ENCODE measurements at regions not wholly inside any gene's neighbourhood (a gene's known extent, or its start where the extent isn't known, plus 50 kb on each side); places are given as distances from the start of the nearest gene placed in this dataset.
A peak's percentile ranks its signal among the peaks of the same experiment; 100 is the strongest.

GRCh38 chr7:131883769-131884168 is 327.3 kb upstream of the PODXL start:
- DNase-seq (ENCODE audit: low spot score) (no peak), ATAC-seq (no peak)
- intact Hi-C loops (cut with DNase I) = no loop called here

- ATAC-seq = no peak
- intact Hi-C loops (cut with DNase I) = no loop called here
- no peak for DNase-seq (ENCODE audit: low spot score)
These were observed 326.8 kb upstream of the PODXL start for GRCh38 chr7:131883196-131883595.

- no peak for DNase-seq (ENCODE audit: low spot score)
These were observed 325.9 kb upstream of the PODXL start for GRCh38 chr7:131882321-131882720.

GRCh38 chr7:131880078-131880477 is 323.6 kb upstream of the PODXL start:
- intact Hi-C loops (cut with DNase I) = no loop called here
- ATAC-seq (no peak), DNase-seq (ENCODE audit: low spot score) (no peak)

More at GRCh38 chr7:131882321-131882720, 325.9 kb upstream of the PODXL start:
- intact Hi-C loops (cut with DNase I) = no loop called here
- no peak for ATAC-seq

- DNase-seq (ENCODE audit: low spot score) (no peak), ATAC-seq (no peak)
- intact Hi-C loops (cut with DNase I) = no loop called here
These were observed 323.0 kb upstream of the PODXL start for GRCh38 chr7:131879424-131879823.

GRCh38 chr7:131878777-131879176 is 322.3 kb upstream of the PODXL start:
- DNase-seq (ENCODE audit: low spot score) (no peak), ATAC-seq (no peak)
- intact Hi-C loops (cut with DNase I) = no loop called here

- ATAC-seq (no peak), DNase-seq (ENCODE audit: low spot score) (no peak)
- intact Hi-C loops (cut with DNase I) = no loop called here
These were observed 317.2 kb upstream of the PODXL start for GRCh38 chr7:131873581-131873980.

- intact Hi-C loops (cut with DNase I) = no loop called here
- no peak for ATAC-seq
- DNase-seq (ENCODE audit: low spot score) = no peak
These were observed 313.6 kb upstream of the PODXL start for GRCh38 chr7:131869986-131870385.

GRCh38 chr7:131869169-131869844 is 312.9 kb upstream of the PODXL start:
- intact Hi-C loops (cut with DNase I) = no loop called here

GRCh38 chr7:131867461-131867860 is 311.0 kb upstream of the PODXL start:
- DNase-seq (ENCODE audit: low spot score) (no peak), ATAC-seq (no peak)
- intact Hi-C loops (cut with DNase I) = no loop called here

More at GRCh38 chr7:131869169-131869844, 312.9 kb upstream of the PODXL start:
- ATAC-seq = no peak
- DNase-seq (ENCODE audit: low spot score) = no peak

GRCh38 chr7:131865911-131866310 is 309.5 kb upstream of the PODXL start:
- ATAC-seq (no peak), DNase-seq (ENCODE audit: low spot score) (no peak)
- intact Hi-C loops (cut with DNase I) = no loop called here

- DNase-seq (ENCODE audit: low spot score) (no peak), ATAC-seq (no peak)
- intact Hi-C loops (cut with DNase I) = no loop called here
These were observed 305.4 kb upstream of the PODXL start for GRCh38 chr7:131861620-131862346.

GRCh38 chr7:131859147-131859821 is 302.9 kb upstream of the PODXL start:
- peak; percentile 70 for DNase-seq (ENCODE audit: low spot score)

GRCh38 chr7:131858611-131859010 is 302.2 kb upstream of the PODXL start:
- ATAC-seq = no peak
- DNase-seq (ENCODE audit: low spot score) = no peak
- intact Hi-C loops (cut with DNase I) = no loop called here

More at GRCh38 chr7:131859147-131859821, 302.9 kb upstream of the PODXL start:
- intact Hi-C loops (cut with DNase I) = no loop called here
- ATAC-seq = peak; percentile 61

GRCh38 chr7:131849472-131849871 is 293.0 kb upstream of the PODXL start:
- ATAC-seq = no peak
- no peak for DNase-seq (ENCODE audit: low spot score)
- intact Hi-C loops (cut with DNase I) = no loop called here

GRCh38 chr7:131848033-131848432 is 291.6 kb upstream of the PODXL start:
- ATAC-seq (no peak), DNase-seq (ENCODE audit: low spot score) (no peak)
- intact Hi-C loops (cut with DNase I) = no loop called here

GRCh38 chr7:131845573-131846314 is 289.3 kb upstream of the PODXL start:
- intact Hi-C loops (cut with DNase I) = no loop called here
- no peak for DNase-seq (ENCODE audit: low spot score)
- ATAC-seq = no peak

GRCh38 chr7:131844369-131844768 is 287.9 kb upstream of the PODXL start:
- intact Hi-C loops (cut with DNase I) = no loop called here
- ATAC-seq (no peak), DNase-seq (ENCODE audit: low spot score) (no peak)

- intact Hi-C loops (cut with DNase I) = no loop called here
- no peak for DNase-seq (ENCODE audit: low spot score)
- ATAC-seq = no peak
These were observed 287.5 kb upstream of the PODXL start for GRCh38 chr7:131843898-131844331.

All from sciatic nerve (tissue), 2 donors.